ENCODE measurements at regions not wholly inside any gene's neighbourhood (a gene's known extent, or its start where the extent isn't known, plus 50 kb on each side); places are given as distances from the start of the nearest gene placed in this dataset.

DNA sequence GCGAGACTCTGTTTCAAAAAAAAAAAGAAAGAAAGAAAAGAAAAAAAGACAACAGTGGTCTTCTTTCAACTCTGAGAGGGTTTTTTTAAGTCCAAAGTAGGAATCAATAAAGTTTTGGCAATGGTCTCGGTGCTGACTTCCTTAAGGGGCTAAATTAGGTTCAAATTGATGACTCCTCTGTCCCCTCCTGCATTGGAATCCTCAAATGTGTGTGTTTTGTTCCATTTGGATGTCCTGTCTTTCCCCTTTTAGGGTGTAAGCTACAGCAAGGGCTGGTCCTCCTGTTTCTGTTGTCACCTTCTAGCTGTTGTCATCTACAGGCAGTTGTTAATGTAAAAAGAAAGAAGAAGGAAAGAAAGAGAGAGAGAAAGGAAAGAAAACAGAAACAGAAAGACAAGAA lies 54.4 kb downstream of the PABIR2 start:
- CTCF ChIA-PET, result no interaction called here

DNA sequence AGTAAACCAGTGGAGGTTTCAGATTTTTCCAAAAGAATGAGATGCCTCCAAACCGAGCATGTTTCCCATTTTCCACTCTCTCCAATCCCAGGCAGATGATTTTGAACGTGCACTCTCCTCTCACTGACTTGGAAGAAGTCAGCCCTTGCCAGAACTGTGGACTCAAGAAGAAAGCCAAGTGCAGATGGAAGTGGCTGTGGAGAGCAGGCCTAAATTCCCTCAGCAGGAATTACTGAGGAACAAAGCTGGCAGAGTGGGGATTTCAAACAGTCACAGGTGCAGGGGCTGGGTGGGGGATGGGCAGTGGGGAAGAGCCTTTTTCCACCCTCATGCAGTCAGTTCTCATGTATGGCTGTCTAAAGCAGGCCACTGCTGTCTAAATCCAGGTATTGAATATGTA lies 55.3 kb downstream of the PABIR2 start:
- intact Hi-C loops (cut with micrococcal nuclease), result no loop called here
- DNase-seq (ENCODE audit: unreplicated experiment), result no peak
- no peaks in the 10 kb centered on the region for H3K4me1 Mint-ChIP-seq (ENCODE audit: insufficient read depth, unreplicated experiment)
- CTCF ChIA-PET, result no interaction called here
- TF ChIP-seq, protein P1, sequence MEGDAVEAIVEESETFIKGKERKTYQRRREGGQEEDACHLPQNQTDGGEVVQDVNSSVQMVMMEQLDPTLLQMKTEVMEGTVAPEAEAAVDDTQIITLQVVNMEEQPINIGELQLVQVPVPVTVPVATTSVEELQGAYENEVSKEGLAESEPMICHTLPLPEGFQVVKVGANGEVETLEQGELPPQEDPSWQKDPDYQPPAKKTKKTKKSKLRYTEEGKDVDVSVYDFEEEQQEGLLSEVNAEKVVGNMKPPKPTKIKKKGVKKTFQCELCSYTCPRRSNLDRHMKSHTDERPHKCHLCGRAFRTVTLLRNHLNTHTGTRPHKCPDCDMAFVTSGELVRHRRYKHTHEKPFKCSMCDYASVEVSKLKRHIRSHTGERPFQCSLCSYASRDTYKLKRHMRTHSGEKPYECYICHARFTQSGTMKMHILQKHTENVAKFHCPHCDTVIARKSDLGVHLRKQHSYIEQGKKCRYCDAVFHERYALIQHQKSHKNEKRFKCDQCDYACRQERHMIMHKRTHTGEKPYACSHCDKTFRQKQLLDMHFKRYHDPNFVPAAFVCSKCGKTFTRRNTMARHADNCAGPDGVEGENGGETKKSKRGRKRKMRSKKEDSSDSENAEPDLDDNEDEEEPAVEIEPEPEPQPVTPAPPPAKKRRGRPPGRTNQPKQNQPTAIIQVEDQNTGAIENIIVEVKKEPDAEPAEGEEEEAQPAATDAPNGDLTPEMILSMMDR (IDR thresholded peaks at IDR 0.05; ENCODE audit: unreplicated experiment), result no peak
- POLR2A ChIA-PET, result no interaction called here
- peaks cover 45% of the 10 kb centered on the region for H3K27me3 Mint-ChIP-seq (ENCODE audit: insufficient read depth, unreplicated experiment)
- no peak overlapping the region for H3K4me3 Mint-ChIP-seq (ENCODE audit: unreplicated experiment)
- no peaks in the 10 kb centered on the region for H3K36me3 Mint-ChIP-seq (ENCODE audit: insufficient read depth, unreplicated experiment)
- H3K9me3 Mint-ChIP-seq (ENCODE audit: unreplicated experiment), result no peaks in the 10 kb centered on the region
- H3K27ac Mint-ChIP-seq (ENCODE audit: low read depth, unreplicated experiment), result no peak overlapping the region
- no TSS peak for BruUV-seq (replicated peaks)

More for the DNA sequence above, 54.4 kb downstream of the PABIR2 start:
- no peak overlapping the region for H3K4me3 Mint-ChIP-seq (ENCODE audit: unreplicated experiment)
- no peaks in the 10 kb centered on the region for H3K36me3 Mint-ChIP-seq (ENCODE audit: insufficient read depth, unreplicated experiment)
- BruUV-seq (replicated peaks), result no TSS peak
- POLR2A ChIA-PET, result interaction anchor here (0.7 kb wide), 2 partner anchors 14 to 206 kb away, joined by 3 to 4 read pairs; no protein-coding TSS in a partner anchor
- H3K9me3 Mint-ChIP-seq (ENCODE audit: unreplicated experiment), result no peaks in the 10 kb centered on the region
- intact Hi-C loops (cut with micrococcal nuclease), result no loop called here
- no peak overlapping the region for H3K27ac Mint-ChIP-seq (ENCODE audit: low read depth, unreplicated experiment)
- no peaks in the 10 kb centered on the region for H3K4me1 Mint-ChIP-seq (ENCODE audit: insufficient read depth, unreplicated experiment)
- TF ChIP-seq, protein P1 (IDR thresholded peaks at IDR 0.05; ENCODE audit: unreplicated experiment), result no peak
- DNase-seq (ENCODE audit: unreplicated experiment), result no peak
- peaks cover 36% of the 10 kb centered on the region for H3K27me3 Mint-ChIP-seq (ENCODE audit: insufficient read depth, unreplicated experiment)

DNA sequence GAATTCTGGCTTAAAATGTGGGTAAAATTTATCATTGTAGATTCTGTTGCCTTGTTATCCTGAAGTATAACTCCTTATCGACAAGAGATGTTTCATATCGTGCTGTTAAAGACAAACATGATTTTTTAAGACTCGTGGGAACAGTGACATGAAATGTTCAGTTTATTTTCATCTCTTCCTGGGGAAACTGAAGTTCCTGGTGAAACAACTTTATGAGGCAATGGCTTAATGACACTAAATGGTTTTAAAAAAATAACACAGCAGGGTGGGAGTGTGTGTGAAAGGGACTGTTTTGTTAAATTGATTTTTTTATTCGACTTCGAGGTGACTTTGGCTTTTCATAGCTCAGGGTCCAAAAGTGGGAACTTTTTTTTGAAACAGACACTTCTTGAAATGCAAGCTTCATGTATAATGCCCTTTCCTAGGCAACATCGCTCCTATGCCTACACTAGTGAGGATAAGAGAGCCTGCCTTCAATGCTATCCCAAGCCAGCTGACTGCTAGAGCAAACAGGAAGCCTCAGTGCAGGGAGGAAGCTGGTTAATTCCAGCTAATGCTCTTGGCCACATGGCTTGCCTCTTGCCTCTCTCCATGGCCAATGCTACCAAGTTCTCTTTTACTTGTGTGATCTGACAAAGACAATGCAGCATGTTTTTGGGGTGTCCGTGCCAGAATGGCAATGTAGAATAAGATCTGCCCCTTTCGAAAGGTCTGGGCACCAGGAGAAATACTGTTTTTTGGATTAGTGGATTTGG lies 57.8 kb downstream of the PABIR2 start:
- Mint-ChIP-seq H3K9me3 (ENCODE audit: unreplicated experiment) (no peaks in the 10 kb centered on the region), H3K27me3 (ENCODE audit: insufficient read depth, unreplicated experiment) (peaks cover 70% of the 10 kb centered on the region), H3K4me1 (ENCODE audit: insufficient read depth, unreplicated experiment) (peaks cover 5% of the 10 kb centered on the region), H3K4me3 (ENCODE audit: unreplicated experiment) (no peak overlapping the region), H3K27ac (ENCODE audit: low read depth, unreplicated experiment) (no peak overlapping the region), H3K36me3 (ENCODE audit: insufficient read depth, unreplicated experiment) (no peaks in the 10 kb centered on the region)
- TF ChIP-seq, protein P1 (IDR thresholded peaks at IDR 0.05; ENCODE audit: unreplicated experiment), result no peak
- intact Hi-C loops (cut with micrococcal nuclease), result no loop called here
- no peak for DNase-seq (ENCODE audit: unreplicated experiment)
- BruUV-seq (replicated peaks), result no TSS peak
- ChIA-PET CTCF (interaction anchor here (0.6 to 0.9 kb wide), 2 partner anchors 10 to 85 kb away, joined by 3 to 5 read pairs; no protein-coding TSS in a partner anchor), POLR2A (interaction anchor here (0.9 kb wide), 1 partner anchor 10 kb away, joined by 4 read pairs; no protein-coding TSS in a partner anchor)

DNA sequence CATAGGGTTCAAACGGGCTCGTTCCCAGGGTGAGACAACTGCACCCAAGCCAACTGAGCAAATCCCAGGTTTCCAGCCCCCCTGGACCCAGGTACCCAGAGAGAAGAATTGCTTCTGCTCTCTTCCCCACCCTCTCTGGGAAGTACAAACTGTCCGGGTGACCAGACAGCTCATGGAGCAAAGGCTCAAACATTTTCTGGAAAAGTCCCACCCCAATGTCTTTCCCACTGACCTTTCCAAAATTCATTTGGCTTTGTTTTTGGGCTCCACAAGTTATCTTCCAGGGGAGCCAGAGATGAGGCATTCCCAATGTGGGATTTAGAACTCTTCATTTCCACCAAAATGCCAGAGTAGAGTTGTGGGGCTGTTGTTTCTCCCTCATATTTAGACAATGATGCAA lies 58.6 kb downstream of the PABIR2 start:
- intact Hi-C loops (cut with micrococcal nuclease), result no loop called here
- no peak for DNase-seq (ENCODE audit: unreplicated experiment)
- peaks cover 5% of the 10 kb centered on the region for H3K4me1 Mint-ChIP-seq (ENCODE audit: insufficient read depth, unreplicated experiment)
- peaks cover 72% of the 10 kb centered on the region for H3K27me3 Mint-ChIP-seq (ENCODE audit: insufficient read depth, unreplicated experiment)
- no peak overlapping the region for H3K27ac Mint-ChIP-seq (ENCODE audit: low read depth, unreplicated experiment)
- TF ChIP-seq, protein P1 (IDR thresholded peaks at IDR 0.05; ENCODE audit: unreplicated experiment), result no peak
- no peak overlapping the region for H3K4me3 Mint-ChIP-seq (ENCODE audit: unreplicated experiment)
- ChIA-PET POLR2A (interaction anchor here (0.9 kb wide), 1 partner anchor 19 kb away, joined by 5 read pairs; no protein-coding TSS in a partner anchor), CTCF (interaction anchor here (0.5 to 0.6 kb wide), 3 partner anchors 86 to 889 kb away, joined by 3 to 4 read pairs (median 3); no protein-coding TSS in a partner anchor)
- H3K9me3 Mint-ChIP-seq (ENCODE audit: unreplicated experiment), result no peaks in the 10 kb centered on the region
- BruUV-seq (replicated peaks), result no TSS peak
- no peaks in the 10 kb centered on the region for H3K36me3 Mint-ChIP-seq (ENCODE audit: insufficient read depth, unreplicated experiment)

Measured in MCF 10A (cell line).